K562 (cell line): ENCODE measurements at regions not wholly inside any gene's neighbourhood (a gene's known extent, or its start where the extent isn't known, plus 50 kb on each side); places are given as distances from the start of the nearest gene placed in this dataset.

Experiments used
- CHCHD3 ChIP-seq: fragments of 250-450 bp; sonication (Bioruptor Pico); IDR thresholded peaks from 2 replicates; pipeline ENCODE4 v2.1.2; 2022; ENCODE audit warnings: mild to moderate bottlenecking
- CHD7 ChIP-seq: fragments of 200-600 bp; sonication (generic); IDR thresholded peaks from one replicate; pipeline ENCODE4 v1.6.1; 2012; ENCODE audit warnings: mild to moderate bottlenecking, low read depth, low read length, inconsistent platforms
- CSDE1 ChIP-seq, 2 experiments: fragments of 450-650 bp; IDR thresholded peaks; 2 replicates each; pipeline ENCODE4 v1.6.1; 2016; ENCODE audit warnings: mild to moderate bottlenecking in 1 of 2
- EGR1 ChIP-seq: fragments of 450-650 bp; conservative IDR thresholded peaks from 2 replicates; pipeline ENCODE4 v1.6.1; 2017; ENCODE audit warnings: mild to moderate bottlenecking
- KAT8 ChIP-seq: fragments of 450-650 bp; IDR thresholded peaks from 2 replicates; pipeline ENCODE4 v1.6.1; 2016; ENCODE audit warnings: low read depth, mild to moderate bottlenecking
- NR1H2 ChIP-seq: sonication (generic); formaldehyde crosslinking; IDR thresholded peaks from 2 replicates; pipeline ENCODE4 v1.4.0; 2020; ENCODE audit warnings: mild to moderate bottlenecking, missing genetic modification reagents
- RAD51 ChIP-seq: fragments of 450-650 bp; IDR thresholded peaks from 2 replicates; pipeline ENCODE4 v1.7.1; 2016; ENCODE audit warnings: low read depth, mild to moderate bottlenecking, borderline replicate concordance
- RNF2 ChIP-seq: sonication (generic); IDR thresholded peaks from 2 replicates; pipeline ENCODE4 v1.6.1; 2016
- SRSF9 ChIP-seq: fragments of 200-400 bp; formaldehyde crosslinking; IDR thresholded peaks from 2 replicates; pipeline ENCODE4 v1.6.1; 2017; ENCODE audit warnings: low read depth, low read length, borderline replicate concordance
- ZHX1 ChIP-seq: fragments of 150-350 bp; conservative IDR thresholded peaks from 2 replicates; pipeline ENCODE4 v1.6.1; 2014; ENCODE audit warnings: low read length
- TF ChIP-seq, protein P1 (sequence below): fragments of 250-450 bp; sonication (Bioruptor Pico); IDR thresholded peaks from 2 replicates; pipeline ENCODE4 v1.4.0; 2020; ENCODE audit warnings: mild to moderate bottlenecking

GRCh38 chr5:166022065-166022464, 2269.4 kb upstream of the WWC1 start:
- TF ChIP-seq RAD51 (no peak), EGR1 (no peak), CSDE1 (IDR thresholded peaks at IDR 0.05) (no peak), ZHX1 (no peak), NR1H2 (no peak), RNF2 (no peak), CHCHD3 (CRISPR knock-in tag) (no peak), SRSF9 (no peak), KAT8 (no peak), CHD7 (no peak)
- TF ChIP-seq, protein P1, sequence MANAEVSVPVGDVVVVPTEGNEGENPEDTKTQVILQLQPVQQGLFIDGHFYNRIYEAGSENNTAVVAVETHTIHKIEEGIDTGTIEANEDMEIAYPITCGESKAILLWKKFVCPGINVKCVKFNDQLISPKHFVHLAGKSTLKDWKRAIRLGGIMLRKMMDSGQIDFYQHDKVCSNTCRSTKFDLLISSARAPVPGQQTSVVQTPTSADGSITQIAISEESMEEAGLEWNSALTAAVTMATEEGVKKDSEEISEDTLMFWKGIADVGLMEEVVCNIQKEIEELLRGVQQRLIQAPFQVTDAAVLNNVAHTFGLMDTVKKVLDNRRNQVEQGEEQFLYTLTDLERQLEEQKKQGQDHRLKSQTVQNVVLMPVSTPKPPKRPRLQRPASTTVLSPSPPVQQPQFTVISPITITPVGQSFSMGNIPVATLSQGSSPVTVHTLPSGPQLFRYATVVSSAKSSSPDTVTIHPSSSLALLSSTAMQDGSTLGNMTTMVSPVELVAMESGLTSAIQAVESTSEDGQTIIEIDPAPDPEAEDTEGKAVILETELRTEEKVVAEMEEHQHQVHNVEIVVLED (CRISPR knock-in tag), result no peak
